IPS-NIHi7 (cell line): ENCODE measurements at regions not wholly inside any gene's neighbourhood (a gene's known extent, or its start where the extent isn't known, plus 50 kb on each side); places are given as distances from the start of the nearest gene placed in this dataset.
A peak's percentile ranks its signal among the peaks of the same experiment; 100 is the strongest.

Experiments
- DNase-seq: peaks from one replicate; pipeline ENCODE4 v3.0.0; 2012; ENCODE audit warnings: mixed read lengths; ENCODE audit errors: extremely low spot score

- peak; percentile 7 for DNase-seq
Measured at GRCh38 chr9:38286357-38286756, 106.1 kb upstream of the ALDH1B1 start.

DNA sequence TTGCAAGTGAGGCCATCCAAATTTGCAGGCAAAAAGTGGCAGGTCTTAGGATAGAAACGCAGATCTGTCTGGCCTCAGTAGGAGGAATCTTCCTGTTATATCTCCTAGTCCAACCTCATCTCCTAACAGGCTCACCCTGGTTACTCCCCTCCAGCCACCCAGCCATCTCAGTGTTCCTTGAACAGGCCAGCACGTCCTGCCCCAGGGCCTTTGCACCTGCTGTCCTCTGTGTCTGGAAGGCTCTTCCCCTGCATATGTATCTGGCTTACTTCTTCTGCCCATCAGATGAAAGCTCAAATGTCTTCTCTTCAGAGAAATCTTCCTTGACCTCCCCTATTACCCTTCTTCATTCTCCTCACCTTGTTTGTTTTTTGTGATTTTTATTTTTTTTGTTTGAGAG is 107.3 kb upstream of the ALDH1B1 start:
- no peak for DNase-seq

DNA sequence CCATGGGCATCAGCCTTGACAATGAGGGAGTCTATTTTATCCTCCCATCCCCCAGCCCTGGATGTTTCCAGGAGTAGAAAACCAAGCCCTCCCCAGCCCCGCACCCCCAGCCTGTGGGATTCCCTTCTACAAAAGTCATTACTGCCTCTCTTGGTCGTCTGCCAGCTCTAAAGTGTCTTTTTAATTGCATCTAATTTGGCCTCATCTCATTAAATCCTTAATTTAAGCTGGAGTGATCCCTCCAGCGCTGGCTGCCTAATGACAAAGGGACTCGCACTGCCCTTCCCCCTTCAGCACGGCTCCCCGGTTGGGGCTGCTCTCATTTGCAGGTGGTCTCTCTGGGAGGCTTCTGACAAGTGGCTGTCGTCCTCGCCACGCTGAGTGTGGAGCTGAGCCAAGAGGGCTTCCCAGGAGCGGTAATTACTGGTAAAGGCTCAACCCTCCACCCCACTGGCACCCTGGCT is 107.9 kb upstream of the ALDH1B1 start:
- peak; percentile 58 for DNase-seq

DNA sequence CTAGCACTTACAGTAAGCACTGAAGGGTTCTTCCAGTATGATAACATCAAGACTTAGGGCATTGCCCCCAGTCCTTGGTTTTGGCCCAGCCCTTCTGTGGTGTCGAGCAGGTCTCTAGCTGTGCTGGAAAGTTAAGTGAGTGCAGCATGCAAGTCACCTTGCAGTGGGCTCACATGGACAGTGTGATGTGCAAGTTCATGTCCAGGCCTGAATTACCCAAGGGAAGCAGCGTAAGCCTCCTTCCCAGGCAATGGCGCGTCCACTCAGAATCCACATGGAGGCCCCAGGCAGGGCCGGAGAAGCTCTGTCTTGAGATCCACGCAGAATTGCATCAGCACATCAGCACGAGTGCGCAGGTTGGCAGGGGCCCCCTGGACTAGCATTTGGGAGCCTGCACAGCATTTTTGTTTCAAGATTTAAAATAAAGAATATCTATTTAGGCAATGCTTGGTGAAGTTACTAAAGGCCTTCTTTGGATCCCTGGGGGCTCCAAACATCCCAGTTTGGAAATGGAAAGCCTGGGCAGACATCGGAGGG is 108.4 kb upstream of the ALDH1B1 start:
- DNase-seq = peak; percentile 7

GRCh38 chr9:38282756-38283155 is 109.7 kb upstream of the ALDH1B1 start:
- DNase-seq = no peak

DNA sequence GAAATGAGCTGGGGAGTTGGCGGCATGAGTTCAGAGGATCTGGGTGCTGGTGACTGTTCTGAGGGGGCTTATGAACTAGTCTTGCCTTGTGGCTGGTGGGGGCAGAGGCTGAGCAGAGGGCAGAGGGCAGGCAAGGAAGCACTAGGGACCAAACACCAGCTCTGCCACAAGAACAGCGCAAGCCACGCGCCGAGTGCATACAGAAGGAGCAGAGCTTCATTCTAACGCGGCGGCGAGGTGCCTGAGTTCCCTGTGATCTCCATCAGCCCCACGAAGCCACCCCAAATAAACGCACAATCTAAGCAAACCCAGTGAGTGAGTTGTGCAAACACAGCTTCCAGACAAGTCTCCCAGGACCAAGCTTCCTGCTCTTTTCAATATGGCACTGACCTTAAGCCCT is 110.6 kb upstream of the ALDH1B1 start:
- DNase-seq = no peak

- DNase-seq = peak; percentile 3
Measured at GRCh38 chr9:38281196-38281595, 111.3 kb upstream of the ALDH1B1 start.

- no peak for DNase-seq
Measured at GRCh38 chr9:38280251-38280800, 112.2 kb upstream of the ALDH1B1 start.

- no peak for DNase-seq
Measured at GRCh38 chr9:38278931-38279679, 113.4 kb upstream of the ALDH1B1 start.

- no peak for DNase-seq
Measured at GRCh38 chr9:38278457-38278856, 114.0 kb upstream of the ALDH1B1 start.

DNA sequence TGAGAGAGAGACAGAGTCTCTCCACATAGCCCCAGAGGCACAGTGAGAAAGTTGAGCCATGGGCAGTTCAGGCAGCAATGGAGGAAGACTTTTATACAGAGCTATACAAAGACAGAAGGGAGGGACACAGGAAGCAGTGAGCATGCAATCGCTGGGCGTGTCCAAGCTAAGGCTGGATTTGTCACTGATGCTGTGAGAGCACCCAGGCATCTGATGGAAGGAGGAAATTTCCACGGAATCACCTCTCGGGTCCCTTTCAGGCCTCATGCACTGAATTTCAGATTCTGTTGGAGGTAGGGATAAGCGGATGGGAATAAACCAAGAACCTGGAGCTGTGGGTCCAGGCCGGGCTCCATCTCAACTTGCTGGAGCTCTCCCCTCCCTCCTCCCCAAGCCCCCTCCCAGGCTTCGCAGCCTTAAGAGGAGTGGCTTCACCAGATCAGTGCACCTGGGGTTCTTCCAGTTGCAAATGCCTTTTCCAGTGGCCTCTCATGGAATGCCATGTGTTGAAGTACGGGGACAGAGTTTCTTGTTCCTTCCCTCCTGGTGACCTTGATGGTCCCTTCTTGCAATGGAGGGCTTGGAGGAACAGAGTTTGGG is 114.8 kb upstream of the ALDH1B1 start:
- no peak for DNase-seq

- DNase-seq = no peak
Measured at GRCh38 chr9:38276771-38277439, 115.6 kb upstream of the ALDH1B1 start.

- DNase-seq = no peak
Measured at GRCh38 chr9:38274800-38275199, 117.7 kb upstream of the ALDH1B1 start.

DNA sequence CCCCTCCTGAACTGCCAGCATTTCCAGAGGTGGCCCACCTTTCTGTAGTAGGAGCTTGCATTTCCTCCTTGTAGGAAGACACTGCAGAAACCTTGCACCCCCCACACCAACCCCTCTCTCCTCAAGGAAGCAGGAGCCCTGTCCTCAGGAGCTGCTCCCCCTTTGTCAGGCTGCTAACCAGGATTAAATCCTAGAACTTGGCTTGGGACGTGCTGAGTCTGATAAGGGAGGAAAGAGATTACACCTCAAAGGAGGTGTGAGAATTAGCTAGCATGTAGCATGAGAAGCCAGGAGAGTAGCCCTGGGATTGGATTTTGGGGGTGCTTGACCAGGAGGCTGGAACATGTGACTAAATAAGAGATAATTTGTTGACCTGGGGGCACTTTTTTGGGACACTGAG is 119.8 kb upstream of the ALDH1B1 start:
- DNase-seq = no peak

- no peak for DNase-seq
Measured at GRCh38 chr9:38271666-38272241, 120.7 kb upstream of the ALDH1B1 start.

GRCh38 chr9:38269775-38270174 is 122.7 kb upstream of the ALDH1B1 start:
- no peak for DNase-seq

DNA sequence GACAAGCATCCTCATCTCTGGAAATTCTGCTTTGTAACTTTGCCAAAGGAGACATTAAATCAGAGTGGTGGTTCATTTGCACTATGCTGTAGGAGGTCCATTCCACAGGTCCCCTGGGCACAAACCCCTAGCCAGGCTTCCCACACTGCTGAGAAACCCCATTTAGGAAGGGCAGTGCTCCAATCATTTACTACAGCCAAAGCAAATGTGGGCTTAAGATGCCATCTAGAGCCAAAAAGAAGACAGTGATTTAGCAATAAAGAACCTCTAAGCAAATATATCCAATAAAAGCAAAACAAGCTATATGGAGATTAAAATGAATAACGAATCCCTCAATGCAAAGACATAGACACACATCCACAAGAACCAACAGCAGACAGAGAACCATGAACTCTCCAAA is 129.0 kb upstream of the ALDH1B1 start:
- DNase-seq = no peak

DNA sequence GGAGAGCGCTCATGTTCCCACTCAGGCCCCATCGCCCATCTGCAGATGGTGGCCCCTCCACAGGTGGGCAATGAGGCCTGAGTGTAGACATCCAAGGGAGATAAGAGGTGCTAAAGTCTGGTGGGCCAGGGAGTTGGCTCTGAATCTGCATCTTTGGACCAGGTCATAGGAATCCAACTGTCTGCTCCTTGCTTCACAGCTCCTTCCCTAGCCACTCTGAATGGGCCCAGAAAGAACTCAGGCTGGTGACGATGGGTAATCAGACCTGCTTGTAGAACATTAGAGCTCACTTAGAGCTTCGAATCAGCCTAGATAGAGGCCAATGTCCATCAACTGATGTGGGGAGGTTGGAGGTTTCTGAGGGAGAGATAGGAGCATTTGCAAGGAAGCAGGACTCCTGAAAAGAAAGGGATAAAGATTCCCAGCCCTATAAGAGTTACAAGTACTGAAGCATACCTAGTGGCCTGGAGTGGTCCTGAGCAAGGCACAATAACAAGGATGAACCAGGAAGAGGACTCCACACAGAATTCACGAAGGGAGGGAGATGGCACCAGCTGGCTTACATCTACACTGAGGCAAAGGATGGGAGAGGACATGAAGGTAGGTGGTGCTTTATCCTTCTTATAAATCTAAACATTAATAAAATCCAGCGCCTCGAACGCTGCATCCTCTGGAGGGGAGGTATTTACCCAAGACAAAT is 132.8 kb upstream of the ALDH1B1 start:
- DNase-seq = no peak

DNA sequence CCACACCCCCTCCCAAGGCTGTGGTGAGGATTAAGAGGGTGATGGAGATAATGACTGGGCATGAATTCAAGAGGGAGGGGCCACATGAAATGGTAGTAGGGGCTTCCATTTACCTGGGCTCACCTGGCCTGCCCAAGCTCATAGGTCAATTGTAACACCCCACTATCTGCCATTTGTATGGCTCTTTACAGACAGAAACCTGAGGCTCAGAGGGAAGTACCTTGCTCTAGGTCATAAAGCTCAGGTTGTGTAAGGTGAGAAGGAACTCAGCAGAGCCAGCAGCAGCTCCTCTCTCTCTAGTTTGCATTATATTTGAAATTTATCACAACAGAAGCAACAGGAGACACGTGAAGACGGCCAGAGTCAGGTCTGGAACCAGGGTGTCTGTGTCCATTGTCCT is 133.4 kb upstream of the ALDH1B1 start:
- no peak for DNase-seq

GRCh38 chr9:38257626-38258215 is 134.8 kb upstream of the ALDH1B1 start:
- no peak for DNase-seq

- DNase-seq = no peak
Measured at GRCh38 chr9:38256461-38256860, 136.0 kb upstream of the ALDH1B1 start.
